Uterus (tissue), 3 donors: ENCODE measurements at regions not wholly inside any gene's neighbourhood (a gene's known extent, or its start where the extent isn't known, plus 50 kb on each side); places are given as distances from the start of the nearest gene placed in this dataset.

Experiments used
- DNase-seq, 2 donors: peaks; one replicate each; pipeline ENCODE4 v3.0.0-alpha.2; 2019 to 2020
- H3K27ac ChIP-seq, 2 donors: fragments of 200-600 bp; sonication (generic); 1 replicate in 1 of 2; 2 replicates in 1 of 2; pipeline ENCODE4 v1.5.1; 2016 to 2018
- H3K27me3 ChIP-seq, 2 donors: fragments of 200-600 bp; sonication (generic); one replicate each; pipeline ENCODE4 v1.5.1; 2018 to 2019; ENCODE audit warnings: control low read depth in 1 of 2
- H3K36me3 ChIP-seq, 2 donors: fragments of 200-600 bp; sonication (generic); one replicate each; pipeline ENCODE4 v1.5.1; 2019; ENCODE audit warnings: control low read depth in 1 of 2
- H3K4me1 ChIP-seq, 2 donors: fragments of 200-600 bp; sonication (generic); one replicate each; pipeline ENCODE4 v1.5.1; 2018 to 2019; ENCODE audit warnings: control low read depth in 1 of 2
- H3K4me3 ChIP-seq, 2 donors: fragments of 200-600 bp; sonication (generic); 1 replicate in 1 of 2; 2 replicates in 1 of 2; pipeline ENCODE4 v1.5.1; 2018 to 2019; ENCODE audit warnings: mild to moderate bottlenecking in 1 of 2
- H3K9me3 ChIP-seq, 2 donors: fragments of 200-600 bp; sonication (generic); one replicate each; pipeline ENCODE4 v1.5.1; 2019; ENCODE audit warnings: control low read depth in 1 of 2
- CTCF ChIP-seq, 4 experiments: fragments of 200-600 bp in 2 of 4; fragments of 450-650 bp in 2 of 4; sonication (generic) in 2 of 4; IDR thresholded peaks; one replicate each; pipeline ENCODE4 v1.5.1; 2016 to 2019; ENCODE audit warnings: antibody characterized with exemption in 4 of 4, mild to moderate bottlenecking in 2 of 4, moderate library complexity in 1 of 4
- POLR2A ChIP-seq, 2 donors: fragments of 450-650 bp; IDR thresholded peaks; one replicate each; pipeline ENCODE4 v1.6.1; 2016; ENCODE audit warnings: antibody characterized with exemption in 2 of 2, mild to moderate bottlenecking in 1 of 2, moderate library complexity in 1 of 2
- intact Hi-C: fragments of 100-400 bp; cut with DNase I; formaldehyde crosslinking; loops from one replicate; pipeline ENCODE4 v1.15.1; 2023; ENCODE audit warnings: low total_unique reads
- donor health status: DM: yes; HTN: yes; CAD: no.

DNA sequence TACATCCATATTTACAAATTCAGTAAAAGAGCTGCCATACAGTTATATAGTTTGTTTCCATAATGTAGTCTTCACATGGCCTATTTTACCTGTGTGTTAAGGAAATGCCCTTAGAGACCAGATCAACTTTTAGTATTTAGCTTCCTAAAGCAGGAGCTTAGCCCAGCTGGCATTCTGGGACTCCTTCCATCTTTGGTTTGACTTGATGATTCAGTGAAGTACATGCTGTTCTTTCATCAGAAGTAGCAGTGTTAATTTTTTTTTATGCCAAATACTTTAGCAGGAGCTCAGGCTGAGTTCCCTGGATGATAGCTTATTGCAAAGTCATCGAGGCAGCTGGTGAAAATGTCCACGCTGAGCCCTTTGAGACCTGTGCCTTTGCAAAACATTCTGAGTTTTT lies 101.0 kb downstream of the FOXG1 start:
- H3K4me3 ChIP-seq, result no peak overlapping the region
- TF ChIP-seq POLR2A (IDR thresholded peaks at IDR 0.05) (no peak), CTCF (IDR thresholded peaks at IDR 0.05) (no peak)
- H3K27ac ChIP-seq, result no peak overlapping the region
- H3K36me3 ChIP-seq, result no peaks in the 10 kb centered on the region
- intact Hi-C loops, result no loop called here
- H3K27me3 ChIP-seq, result no peaks in the 10 kb centered on the region
- no peaks in the 10 kb centered on the region for H3K4me1 ChIP-seq
- DNase-seq, result no peak
- H3K9me3 ChIP-seq, result no peaks in the 10 kb centered on the region

- intact Hi-C loops, result no loop called here
Measured at GRCh38 chr14:28870033-28870564, 103.5 kb downstream of the FOXG1 start.

DNA sequence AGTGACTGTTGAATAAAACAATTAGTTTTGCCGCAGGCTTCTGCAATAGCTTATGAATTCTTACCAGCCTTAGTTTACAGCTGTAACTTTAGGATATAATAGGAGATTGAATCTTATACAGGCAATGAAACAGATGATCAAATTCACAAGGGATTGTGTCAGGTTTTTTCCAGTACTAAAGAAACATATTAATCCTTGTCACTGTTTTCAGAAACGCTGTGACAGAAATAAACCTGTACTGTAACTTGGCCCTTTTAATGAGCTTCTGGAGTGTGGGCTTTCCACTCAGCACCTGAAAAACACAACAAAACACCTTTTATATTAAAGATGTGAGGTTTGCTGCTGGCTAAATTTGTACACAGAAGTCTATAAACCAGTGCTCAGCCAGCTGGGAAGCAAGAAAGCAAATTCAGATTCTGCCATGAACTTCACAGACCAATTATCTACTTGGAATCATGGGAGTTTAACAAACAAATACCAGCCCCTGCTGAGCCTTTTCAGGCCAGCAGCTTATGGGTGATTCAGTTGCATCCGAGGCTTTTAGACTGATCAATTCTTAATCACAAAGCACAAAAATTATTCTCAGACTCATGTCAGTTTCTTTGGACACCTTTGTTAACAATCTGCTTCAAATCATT lies 109.5 kb downstream of the FOXG1 start:
- TF ChIP-seq POLR2A (IDR thresholded peaks at IDR 0.05) (no peak), CTCF (IDR thresholded peaks at IDR 0.05) (no peak)
- Histone ChIP-seq H3K4me3 (no peak overlapping the region), H3K4me1 (no peaks in the 10 kb centered on the region), H3K36me3 (no peaks in the 10 kb centered on the region), H3K27ac (no peak overlapping the region), H3K27me3 (no peaks in the 10 kb centered on the region), H3K9me3 (no peaks in the 10 kb centered on the region)
- DNase-seq, result no peak
- intact Hi-C loops, result no loop called here

More at GRCh38 chr14:28870033-28870564, 103.5 kb downstream of the FOXG1 start:
- no peaks in the 10 kb centered on the region for H3K9me3 ChIP-seq
- no peaks in the 10 kb centered on the region for H3K4me1 ChIP-seq
- no peak overlapping the region for H3K4me3 ChIP-seq
- no peaks in the 10 kb centered on the region for H3K27me3 ChIP-seq
- TF ChIP-seq POLR2A (IDR thresholded peaks at IDR 0.05) (no peak), CTCF (IDR thresholded peaks at IDR 0.05) (no peak)
- no peak overlapping the region for H3K27ac ChIP-seq
- no peaks in the 10 kb centered on the region for H3K36me3 ChIP-seq
- DNase-seq, result no peak

GRCh38 chr14:28876572-28876945 lies 110.0 kb downstream of the FOXG1 start:
- H3K4me1 ChIP-seq, result no peaks in the 10 kb centered on the region
- TF ChIP-seq POLR2A (IDR thresholded peaks at IDR 0.05) (no peak), CTCF (IDR thresholded peaks at IDR 0.05) (no peak)
- DNase-seq, result no peak

DNA sequence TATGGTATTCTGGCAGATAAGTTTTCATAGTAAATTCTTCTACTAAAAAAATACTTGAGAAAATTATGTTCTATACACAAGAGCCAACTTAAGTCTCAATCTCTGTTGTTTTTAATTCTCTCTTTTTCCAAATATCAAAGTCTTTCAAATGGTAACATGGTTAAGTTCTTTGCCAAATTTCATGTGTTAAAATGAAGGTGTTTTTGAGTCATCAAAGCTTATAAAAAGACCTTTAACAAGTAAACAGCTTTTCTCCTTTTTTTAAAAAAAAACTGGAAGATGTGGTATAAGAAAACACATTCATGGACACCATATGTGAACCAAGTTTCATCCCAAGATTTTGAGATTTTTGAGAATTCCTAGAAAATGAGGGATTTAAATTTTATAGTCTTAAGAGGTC lies 111.3 kb downstream of the FOXG1 start:
- TF ChIP-seq POLR2A (IDR thresholded peaks at IDR 0.05) (no peak), CTCF (IDR thresholded peaks at IDR 0.05) (no peak)
- Histone ChIP-seq H3K4me3 (no peak overlapping the region), H3K36me3 (no peaks in the 10 kb centered on the region), H3K9me3 (no peaks in the 10 kb centered on the region), H3K4me1 (no peaks in the 10 kb centered on the region), H3K27ac (no peak overlapping the region), H3K27me3 (no peaks in the 10 kb centered on the region)
- intact Hi-C loops, result no loop called here
- no peak for DNase-seq

More at GRCh38 chr14:28876572-28876945, 110.0 kb downstream of the FOXG1 start:
- no peak overlapping the region for H3K4me3 ChIP-seq
- H3K27ac ChIP-seq, result no peak overlapping the region
- intact Hi-C loops, result no loop called here
- H3K27me3 ChIP-seq, result no peaks in the 10 kb centered on the region
- no peaks in the 10 kb centered on the region for H3K9me3 ChIP-seq
- no peaks in the 10 kb centered on the region for H3K36me3 ChIP-seq
